GM12872 (cell line): ENCODE measurements at regions not wholly inside any gene's neighbourhood (a gene's known extent, or its start where the extent isn't known, plus 50 kb on each side); places are given as distances from the start of the nearest gene placed in this dataset.

Experiments
- TF ChIP-seq, protein P1 (sequence below): IDR thresholded peaks from 3 replicates; pipeline ENCODE4 v1.5.1; 2011; ENCODE audit warnings: low read depth, mild to moderate bottlenecking, low read length, moderate library complexity; ENCODE audit not compliant: insufficient read depth

DNA sequence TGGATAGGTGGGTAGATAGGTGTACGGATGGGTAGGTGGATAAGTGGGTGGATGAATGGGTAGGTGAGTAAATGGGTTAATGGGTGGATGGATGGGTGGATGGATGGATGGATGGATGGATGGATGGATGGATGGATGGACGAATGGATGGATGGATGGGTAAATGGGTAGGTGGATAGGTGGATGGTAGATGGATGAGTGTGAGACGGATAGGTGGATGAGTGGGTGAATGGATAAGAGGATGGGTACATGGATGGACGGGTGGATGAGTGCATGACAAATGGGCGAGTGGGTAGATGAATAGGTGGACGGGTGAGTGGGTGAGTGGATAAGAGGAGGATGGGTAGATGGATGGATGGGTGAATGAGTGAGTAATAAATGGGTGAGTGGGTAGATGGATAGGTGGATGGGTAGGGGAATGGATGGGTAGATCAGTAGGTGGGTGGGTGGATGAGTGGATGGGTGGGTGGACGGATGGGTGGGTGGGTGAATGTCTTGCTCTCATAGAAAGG lies 179.2 kb downstream of the FGF18 start:
- TF ChIP-seq, protein P1, sequence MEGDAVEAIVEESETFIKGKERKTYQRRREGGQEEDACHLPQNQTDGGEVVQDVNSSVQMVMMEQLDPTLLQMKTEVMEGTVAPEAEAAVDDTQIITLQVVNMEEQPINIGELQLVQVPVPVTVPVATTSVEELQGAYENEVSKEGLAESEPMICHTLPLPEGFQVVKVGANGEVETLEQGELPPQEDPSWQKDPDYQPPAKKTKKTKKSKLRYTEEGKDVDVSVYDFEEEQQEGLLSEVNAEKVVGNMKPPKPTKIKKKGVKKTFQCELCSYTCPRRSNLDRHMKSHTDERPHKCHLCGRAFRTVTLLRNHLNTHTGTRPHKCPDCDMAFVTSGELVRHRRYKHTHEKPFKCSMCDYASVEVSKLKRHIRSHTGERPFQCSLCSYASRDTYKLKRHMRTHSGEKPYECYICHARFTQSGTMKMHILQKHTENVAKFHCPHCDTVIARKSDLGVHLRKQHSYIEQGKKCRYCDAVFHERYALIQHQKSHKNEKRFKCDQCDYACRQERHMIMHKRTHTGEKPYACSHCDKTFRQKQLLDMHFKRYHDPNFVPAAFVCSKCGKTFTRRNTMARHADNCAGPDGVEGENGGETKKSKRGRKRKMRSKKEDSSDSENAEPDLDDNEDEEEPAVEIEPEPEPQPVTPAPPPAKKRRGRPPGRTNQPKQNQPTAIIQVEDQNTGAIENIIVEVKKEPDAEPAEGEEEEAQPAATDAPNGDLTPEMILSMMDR: no peak

GRCh38 chr5:171599411-171599810 lies 180.0 kb downstream of the FGF18 start:
- TF ChIP-seq, protein P1: no peak

DNA sequence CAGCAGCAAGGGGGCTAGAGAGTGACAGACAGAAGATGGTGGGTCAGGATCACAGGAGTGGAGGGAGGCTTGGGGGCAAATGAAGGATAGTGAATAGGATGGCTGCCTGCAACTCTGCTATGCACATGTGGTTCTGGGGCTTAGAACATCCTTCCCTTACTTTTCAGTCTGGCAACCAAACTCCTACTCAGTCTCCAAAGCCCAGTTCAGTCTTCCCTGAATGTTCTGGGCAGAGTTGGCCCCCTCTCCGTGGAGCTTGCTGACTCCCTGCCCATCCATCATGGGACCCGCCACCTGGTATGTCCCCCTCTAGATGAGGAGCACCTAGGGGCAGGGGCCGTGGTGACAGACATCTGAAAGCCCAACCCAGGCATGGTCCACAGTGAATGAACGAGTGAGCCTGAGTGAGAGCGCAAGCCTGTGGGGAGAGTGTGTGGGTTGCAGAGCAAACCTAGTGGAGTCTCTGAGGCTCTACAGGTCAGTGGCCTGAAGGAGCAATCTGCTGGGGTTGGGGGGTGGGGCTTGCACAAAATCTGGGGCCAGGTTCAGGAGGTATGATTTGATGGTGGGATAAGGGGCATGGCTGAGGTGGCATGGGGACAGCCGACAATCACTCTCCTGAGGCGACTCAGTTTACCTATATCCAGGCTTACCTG lies 180.6 kb downstream of the FGF18 start:
- TF ChIP-seq, protein P1: no peak

GRCh38 chr5:171600741-171601265 lies 181.4 kb downstream of the FGF18 start:
- TF ChIP-seq, protein P1: no peak

- TF ChIP-seq, protein P1: no peak
These were observed 181.9 kb downstream of the FGF18 start for GRCh38 chr5:171601266-171601881.

DNA sequence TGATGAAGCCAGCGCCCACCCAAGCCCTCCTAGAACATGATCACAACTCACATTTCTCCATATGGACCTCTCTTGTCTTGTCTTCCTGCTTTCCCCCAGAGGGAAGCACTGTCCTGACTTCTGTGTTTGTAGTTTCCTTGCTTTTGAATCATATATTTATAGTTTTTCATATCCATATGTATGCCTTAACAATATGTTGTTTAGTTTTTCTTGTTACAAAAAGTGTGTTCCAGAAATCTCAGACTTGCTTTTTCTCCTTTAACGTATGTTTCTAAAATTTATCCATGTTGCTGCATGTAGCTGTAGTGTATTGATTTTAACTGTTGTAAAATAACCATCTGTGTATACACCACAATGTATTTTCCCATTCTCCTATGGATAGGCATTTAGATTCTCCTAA lies 182.0 kb upstream of the SMIM23 start:
- TF ChIP-seq, protein P1: no peak

DNA sequence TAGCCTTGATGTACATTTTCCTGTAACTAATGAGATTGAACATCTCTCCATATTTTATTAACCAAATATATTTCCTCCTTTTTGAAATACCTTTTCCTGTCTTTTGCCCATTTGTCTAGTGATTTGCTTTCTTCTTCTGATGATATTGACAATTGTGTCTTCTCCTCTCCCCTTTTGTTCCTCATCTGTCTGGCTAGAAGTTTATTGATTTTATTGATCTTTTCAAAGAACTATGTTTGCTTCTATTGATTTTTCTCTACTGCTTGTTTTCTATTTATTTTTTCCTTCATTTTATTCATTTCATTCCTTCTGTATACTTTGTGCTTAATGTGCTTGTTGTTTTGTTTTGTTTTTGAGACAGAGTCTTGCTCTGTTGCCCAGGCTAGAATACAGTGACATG lies 181.4 kb upstream of the SMIM23 start:
- TF ChIP-seq, protein P1: no peak
